ENCODE measurements at regions not wholly inside any gene's neighbourhood (a gene's known extent, or its start where the extent isn't known, plus 50 kb on each side); places are given as distances from the start of the nearest gene placed in this dataset.
"Not testable (repeated sequence)": the region's sequence is repeated elsewhere in the genome, so short reads cannot be mapped to it uniquely, and the experiment has no call there.

DNA sequence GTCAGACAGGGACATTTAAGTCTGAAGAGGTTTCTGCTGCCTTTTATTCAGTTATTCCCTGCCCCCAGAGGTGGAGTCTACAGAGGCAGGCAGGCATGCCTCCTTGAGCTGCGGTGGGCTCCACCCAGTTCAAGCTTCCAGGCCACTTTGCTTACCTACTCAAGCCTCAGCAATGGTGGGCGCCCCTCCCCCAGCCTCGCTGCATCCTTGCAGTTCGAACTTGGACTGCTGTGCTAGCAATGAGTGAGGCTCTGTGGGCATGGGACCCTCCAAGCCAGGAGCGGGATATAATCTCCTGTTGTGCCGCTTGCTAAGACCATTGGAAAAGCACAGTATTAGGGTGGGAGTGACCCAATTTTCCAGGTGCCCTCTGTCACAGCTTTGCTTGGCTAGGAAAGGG, 207.5 kb upstream of the EPHA6 start:
- TF ChIP-seq, protein P1, sequence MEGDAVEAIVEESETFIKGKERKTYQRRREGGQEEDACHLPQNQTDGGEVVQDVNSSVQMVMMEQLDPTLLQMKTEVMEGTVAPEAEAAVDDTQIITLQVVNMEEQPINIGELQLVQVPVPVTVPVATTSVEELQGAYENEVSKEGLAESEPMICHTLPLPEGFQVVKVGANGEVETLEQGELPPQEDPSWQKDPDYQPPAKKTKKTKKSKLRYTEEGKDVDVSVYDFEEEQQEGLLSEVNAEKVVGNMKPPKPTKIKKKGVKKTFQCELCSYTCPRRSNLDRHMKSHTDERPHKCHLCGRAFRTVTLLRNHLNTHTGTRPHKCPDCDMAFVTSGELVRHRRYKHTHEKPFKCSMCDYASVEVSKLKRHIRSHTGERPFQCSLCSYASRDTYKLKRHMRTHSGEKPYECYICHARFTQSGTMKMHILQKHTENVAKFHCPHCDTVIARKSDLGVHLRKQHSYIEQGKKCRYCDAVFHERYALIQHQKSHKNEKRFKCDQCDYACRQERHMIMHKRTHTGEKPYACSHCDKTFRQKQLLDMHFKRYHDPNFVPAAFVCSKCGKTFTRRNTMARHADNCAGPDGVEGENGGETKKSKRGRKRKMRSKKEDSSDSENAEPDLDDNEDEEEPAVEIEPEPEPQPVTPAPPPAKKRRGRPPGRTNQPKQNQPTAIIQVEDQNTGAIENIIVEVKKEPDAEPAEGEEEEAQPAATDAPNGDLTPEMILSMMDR (conservative IDR thresholded peaks at IDR 0.05 in 1 of 2, IDR thresholded peaks at IDR 0.05 in 1 of 2; ENCODE audit: low read depth in 1 of 2, low read length in 2 of 2): not testable (repeated sequence)
- not testable (repeated sequence) for TF ChIP-seq EZH2 (IDR thresholded peaks at IDR 0.05; ENCODE audit: low read length, missing control alignments)
